CD4-positive, CD25-positive, alpha-beta regulatory T cell (primary cell): ENCODE measurements at regions not wholly inside any gene's neighbourhood (a gene's known extent, or its start where the extent isn't known, plus 50 kb on each side); places are given as distances from the start of the nearest gene placed in this dataset.

Experiments
- ATAC-seq, 2 donors: fragments of 150-1000 bp; cut with Tn5 transposase; one replicate each; pipeline ENCODE4 v1.10.0; 2021; ENCODE audit warnings: low read depth in 2 of 2, moderate number of reproducible peaks in 2 of 2, moderate library complexity in 1 of 2
- DNase-seq, 3 donors: peaks; one replicate each; pipeline versions ENCODE4 v3.0.0 to v3.0.0-alpha.2; 2012 to 2022; ENCODE audit warnings: mixed read lengths in 1 of 3
- H3K27ac ChIP-seq: one replicate; pipeline ENCODE4 v1.7.0; 2013; ENCODE audit warnings: mild to moderate bottlenecking, low read length; ENCODE audit not compliant: insufficient read depth, poor library complexity, severe bottlenecking
- H3K27me3 ChIP-seq: one replicate; pipeline ENCODE4 v1.7.0; 2013; ENCODE audit warnings: low read length; ENCODE audit not compliant: control insufficient read depth, insufficient read depth
- H3K36me3 ChIP-seq: one replicate; pipeline ENCODE4 v1.7.0; 2013; ENCODE audit warnings: mild to moderate bottlenecking, low read length, moderate library complexity; ENCODE audit not compliant: control insufficient read depth, insufficient read depth
- H3K4me1 ChIP-seq: 2 replicates; pipeline ENCODE4 v1.7.0; 2013; ENCODE audit warnings: mild to moderate bottlenecking, low read length; ENCODE audit not compliant: insufficient read depth, control insufficient read depth, poor library complexity, severe bottlenecking
- H3K4me3 ChIP-seq: one replicate; pipeline ENCODE4 v1.7.0; 2013; ENCODE audit warnings: low read depth, mild to moderate bottlenecking, low read length, moderate library complexity
- H3K9me3 ChIP-seq, 2 experiments: 1 replicate in 1 of 2; 2 replicates in 1 of 2; pipeline ENCODE4 v1.7.0; 2013; ENCODE audit warnings: low read length in 2 of 2, mild to moderate bottlenecking in 1 of 2, moderate library complexity in 1 of 2; ENCODE audit not compliant: control insufficient read depth in 2 of 2
- H3K27ac Mint-ChIP-seq, 3 donors: one replicate each; pipeline ENCODE4 v1.8.0; 2020 to 2022; ENCODE audit warnings: mild to moderate bottlenecking in 3 of 3, mixed read lengths in 3 of 3, moderate library complexity in 2 of 3
- H3K27me3 Mint-ChIP-seq: one replicate; pipeline ENCODE4 v1.8.0; 2022; ENCODE audit warnings: mild to moderate bottlenecking, mixed read lengths
- H3K36me3 Mint-ChIP-seq: one replicate; pipeline ENCODE4 v1.8.0; 2020; ENCODE audit warnings: mixed read lengths
- H3K4me1 Mint-ChIP-seq, 4 donors: one replicate each; pipeline ENCODE4 v1.8.0; 2020 to 2022; ENCODE audit warnings: mixed read lengths in 4 of 4, mild to moderate bottlenecking in 1 of 4
- H3K4me3 Mint-ChIP-seq, 4 donors: one replicate each; pipeline ENCODE4 v1.8.0; 2020 to 2022; ENCODE audit warnings: mild to moderate bottlenecking in 4 of 4, mixed read lengths in 4 of 4, moderate library complexity in 3 of 4
- H3K9me3 Mint-ChIP-seq, 7 donors: one replicate each; pipeline ENCODE4 v1.8.0; 2020 to 2022; ENCODE audit warnings: mixed read lengths in 7 of 7, mild to moderate bottlenecking in 3 of 7, moderate library complexity in 2 of 7

DNA sequence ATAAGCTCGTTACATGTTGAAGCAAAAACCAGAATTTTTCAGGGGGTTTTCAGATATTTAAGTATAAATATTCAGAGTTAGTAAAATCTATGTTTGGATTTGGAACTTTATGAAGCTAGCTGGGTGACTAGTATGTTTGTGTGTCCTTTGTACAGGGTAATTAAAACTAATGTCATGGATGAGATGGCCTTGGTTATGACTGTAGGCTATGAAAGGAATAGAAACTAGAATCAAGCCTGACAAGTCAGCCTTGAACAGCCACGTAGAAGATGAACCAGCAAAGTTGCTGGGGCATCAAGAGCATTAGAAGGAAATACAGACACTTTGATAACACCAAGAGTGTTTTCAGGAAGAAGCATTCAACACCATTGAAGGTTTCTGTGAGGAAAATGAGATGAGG lies 825.1 kb upstream of the CNTNAP5 start:
- Histone ChIP-seq H3K36me3 (no peaks in the 10 kb centered on the region), H3K9me3 (no peaks in the 10 kb centered on the region), H3K4me1 (no peaks in the 10 kb centered on the region), H3K27ac (no peak overlapping the region), H3K4me3 (no peak overlapping the region), H3K27me3 (no peaks in the 10 kb centered on the region)
- Mint-ChIP-seq H3K27me3 (no peaks in the 10 kb centered on the region), H3K36me3 (no peaks in the 10 kb centered on the region), H3K4me3 (peak overlapping the region in 1 of 4 donors; percentile 38), H3K4me1 (no peaks in the 10 kb centered on the region), H3K9me3 (peaks cover 0 to 22% (median 9%) of the 10 kb centered on the region in 7 donors), H3K27ac (no peak overlapping the region)
- DNase-seq, result no peak
- no peak for ATAC-seq

DNA sequence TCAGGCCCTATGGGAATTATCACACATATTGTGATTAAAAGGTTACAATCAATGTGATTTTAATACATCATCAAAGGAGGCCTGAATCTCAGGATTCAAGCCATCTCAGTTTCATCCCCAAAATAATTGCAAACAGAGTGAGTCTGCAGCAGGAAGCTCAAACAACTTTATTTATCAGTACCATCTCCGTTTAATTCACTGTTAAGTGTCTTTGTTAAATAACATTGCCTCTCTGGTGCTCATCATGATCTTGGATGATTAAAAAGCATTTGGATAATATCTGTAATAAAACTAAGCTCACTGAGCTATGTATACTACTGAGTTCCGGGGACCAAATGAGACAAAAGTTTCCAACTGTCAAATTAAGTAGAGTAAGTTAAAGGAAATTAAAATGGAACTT lies 817.8 kb upstream of the CNTNAP5 start:
- Histone ChIP-seq H3K27ac (no peak overlapping the region), H3K27me3 (no peaks in the 10 kb centered on the region), H3K4me3 (no peak overlapping the region), H3K36me3 (no peaks in the 10 kb centered on the region), H3K9me3 (peaks cover 0 to 7% of the 10 kb centered on the region in 2 experiments), H3K4me1 (no peaks in the 10 kb centered on the region)
- Mint-ChIP-seq H3K27me3 (no peaks in the 10 kb centered on the region), H3K4me3 (no peak overlapping the region), H3K9me3 (peaks cover 0 to 10% (median 3%) of the 10 kb centered on the region in 7 donors), H3K27ac (no peak overlapping the region), H3K36me3 (no peaks in the 10 kb centered on the region), H3K4me1 (no peaks in the 10 kb centered on the region)
- no peak for DNase-seq
- ATAC-seq, result no peak

DNA sequence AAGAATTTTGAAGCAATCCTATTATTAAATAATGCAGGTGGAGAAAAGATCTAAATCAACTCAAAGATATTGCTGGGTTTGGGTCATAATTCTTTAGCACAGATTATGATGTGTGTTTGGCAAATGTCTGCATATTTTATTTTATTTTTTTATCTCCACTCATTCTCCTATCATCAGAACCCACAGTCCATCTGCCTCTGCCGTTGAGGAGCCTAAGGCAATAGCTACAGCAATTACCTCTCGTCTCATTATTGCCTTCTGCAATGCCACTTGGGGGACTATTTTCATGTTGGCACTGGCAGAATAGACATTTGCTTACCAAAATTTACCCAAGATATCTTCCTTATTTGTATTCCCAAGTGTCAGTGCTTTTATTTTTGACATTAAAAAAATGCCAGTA lies 815.9 kb upstream of the CNTNAP5 start:
- Histone ChIP-seq H3K36me3 (no peaks in the 10 kb centered on the region), H3K27ac (no peak overlapping the region), H3K4me1 (no peaks in the 10 kb centered on the region), H3K9me3 (peaks cover 0 to 7% of the 10 kb centered on the region in 2 experiments), H3K27me3 (no peaks in the 10 kb centered on the region), H3K4me3 (no peak overlapping the region)
- Mint-ChIP-seq H3K4me1 (no peaks in the 10 kb centered on the region), H3K27ac (no peak overlapping the region), H3K4me3 (no peak overlapping the region), H3K36me3 (no peaks in the 10 kb centered on the region), H3K27me3 (no peaks in the 10 kb centered on the region), H3K9me3 (peaks cover 0 to 10% (median 3%) of the 10 kb centered on the region in 7 donors)
- DNase-seq (no peak), ATAC-seq (no peak)

DNA sequence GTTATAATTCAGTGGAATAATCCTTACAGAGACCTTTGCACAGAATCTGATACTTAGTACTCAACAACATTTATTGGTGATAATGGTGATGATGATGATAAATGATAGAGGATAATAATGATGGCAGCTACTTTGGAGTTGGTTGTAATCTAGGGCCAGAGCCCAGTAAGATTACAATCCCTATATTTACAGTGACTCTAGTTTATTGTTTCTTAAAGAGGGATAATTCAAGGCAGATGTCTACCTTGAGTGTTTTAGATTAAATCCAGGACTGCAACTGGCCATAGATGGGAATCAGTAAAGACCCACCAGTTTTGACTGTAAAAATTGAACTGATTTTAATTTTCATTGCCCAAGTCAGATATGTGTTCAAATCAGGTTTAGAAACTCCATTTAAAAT lies 813.9 kb upstream of the CNTNAP5 start:
- Mint-ChIP-seq H3K27me3 (no peaks in the 10 kb centered on the region), H3K9me3 (peaks cover 0 to 10% (median 4%) of the 10 kb centered on the region in 7 donors), H3K4me1 (no peaks in the 10 kb centered on the region), H3K27ac (no peak overlapping the region), H3K36me3 (no peaks in the 10 kb centered on the region), H3K4me3 (no peak overlapping the region)
- no peaks in the 10 kb centered on the region for H3K9me3 ChIP-seq
- no peaks in the 10 kb centered on the region for H3K27me3 ChIP-seq
- ATAC-seq (no peak), DNase-seq (no peak)
- no peaks in the 10 kb centered on the region for H3K4me1 ChIP-seq
- H3K27ac ChIP-seq, result no peak overlapping the region
- H3K36me3 ChIP-seq, result no peaks in the 10 kb centered on the region
- no peak overlapping the region for H3K4me3 ChIP-seq

DNA sequence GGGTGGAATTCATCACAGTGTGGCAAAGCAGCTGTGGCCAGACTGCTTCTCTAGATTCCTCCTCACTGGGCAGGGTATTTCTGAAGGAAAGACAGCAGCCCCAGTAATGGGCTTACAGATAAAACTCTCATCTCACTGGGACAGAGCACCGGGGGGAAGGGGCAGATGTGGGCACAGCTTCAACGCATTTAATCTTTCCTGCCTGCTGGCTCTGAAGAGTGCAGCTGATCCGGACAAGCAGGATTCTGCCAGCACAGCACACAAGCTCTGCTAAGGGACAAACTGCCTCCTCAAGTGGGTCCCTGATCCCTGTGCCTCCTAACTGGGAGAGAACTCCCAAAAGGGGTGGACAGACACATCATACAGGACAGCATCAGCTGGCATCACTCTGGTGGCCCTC lies 779.9 kb upstream of the CNTNAP5 start:
- H3K4me3 ChIP-seq, result no peak overlapping the region
- no peaks in the 10 kb centered on the region for H3K36me3 ChIP-seq
- Mint-ChIP-seq H3K4me1 (no peaks in the 10 kb centered on the region), H3K27ac (no peak overlapping the region), H3K27me3 (no peaks in the 10 kb centered on the region), H3K4me3 (no peak overlapping the region), H3K9me3 (peaks cover 4 to 26% (median 10%) of the 10 kb centered on the region in 7 donors), H3K36me3 (no peaks in the 10 kb centered on the region)
- no peak for ATAC-seq
- no peaks in the 10 kb centered on the region for H3K4me1 ChIP-seq
- no peak overlapping the region for H3K27ac ChIP-seq
- H3K9me3 ChIP-seq, result peaks cover 2 to 4% of the 10 kb centered on the region in 2 experiments
- DNase-seq, result no peak
- H3K27me3 ChIP-seq, result no peaks in the 10 kb centered on the region

DNA sequence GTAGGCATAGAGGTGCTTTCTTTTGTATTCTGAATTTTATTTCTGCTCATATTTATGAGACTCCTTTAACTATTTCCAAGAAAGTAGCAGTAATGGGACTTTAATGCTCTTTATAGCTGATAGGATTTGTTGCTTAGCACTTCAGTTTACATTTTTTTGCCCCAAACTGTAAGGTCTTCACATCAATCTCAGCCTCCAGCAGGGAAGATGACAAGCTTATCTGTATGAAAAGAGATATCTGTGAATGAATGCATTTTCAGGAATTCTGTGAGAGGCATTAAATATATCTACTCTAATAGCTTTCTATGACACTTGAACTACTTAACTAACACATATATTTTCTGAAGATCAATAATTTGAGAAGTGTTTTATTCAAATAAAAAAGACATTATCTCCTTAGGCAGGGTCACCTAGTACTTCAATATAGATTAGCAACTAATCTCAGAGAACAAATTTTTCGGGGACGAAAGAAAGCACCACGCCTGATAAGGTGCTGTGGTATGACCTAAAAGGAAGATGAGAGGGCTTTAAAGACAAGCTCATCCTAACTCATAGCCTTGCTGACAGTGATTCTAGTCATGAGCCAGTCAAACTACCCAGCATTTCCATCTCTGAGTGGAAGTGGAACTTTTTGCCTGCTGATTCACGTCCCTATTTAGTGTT lies 766.1 kb upstream of the CNTNAP5 start:
- Mint-ChIP-seq H3K27me3 (no peaks in the 10 kb centered on the region), H3K9me3 (peaks cover 0 to 15% (median 6%) of the 10 kb centered on the region in 7 donors), H3K4me1 (no peaks in the 10 kb centered on the region), H3K27ac (no peak overlapping the region), H3K36me3 (no peaks in the 10 kb centered on the region), H3K4me3 (no peak overlapping the region)
- H3K36me3 ChIP-seq, result no peaks in the 10 kb centered on the region
- ATAC-seq, result no peak
- no peak overlapping the region for H3K4me3 ChIP-seq
- no peaks in the 10 kb centered on the region for H3K27me3 ChIP-seq
- no peaks in the 10 kb centered on the region for H3K4me1 ChIP-seq
- no peak overlapping the region for H3K27ac ChIP-seq
- peaks cover 0 to 3% of the 10 kb centered on the region in 2 experiments for H3K9me3 ChIP-seq
- DNase-seq, result no peak

DNA sequence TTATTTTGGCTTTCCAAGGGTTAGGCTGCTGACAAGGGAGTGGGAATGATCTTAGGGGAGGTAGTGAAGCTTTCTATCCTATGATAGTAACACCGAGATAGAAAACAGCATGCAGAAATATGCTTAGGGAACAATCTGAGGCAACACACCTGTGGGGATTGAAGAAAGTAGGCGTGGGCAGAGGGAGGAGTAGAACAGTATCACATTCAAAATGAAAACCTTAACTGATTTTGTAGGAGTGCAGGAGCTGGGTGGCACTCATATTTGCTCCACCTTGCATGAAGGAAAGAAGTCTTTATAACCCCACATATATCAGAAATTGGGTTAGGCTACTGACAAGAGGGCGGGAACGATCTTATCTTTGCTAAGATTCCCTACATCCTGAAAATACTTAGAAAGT lies 762.2 kb upstream of the CNTNAP5 start:
- Histone ChIP-seq H3K27me3 (no peaks in the 10 kb centered on the region), H3K36me3 (no peaks in the 10 kb centered on the region), H3K27ac (no peak overlapping the region), H3K4me3 (no peak overlapping the region), H3K9me3 (peaks cover 0 to 2% of the 10 kb centered on the region in 2 experiments), H3K4me1 (no peaks in the 10 kb centered on the region)
- H3K27ac Mint-ChIP-seq, result no peak overlapping the region
- ATAC-seq (no peak), DNase-seq (no peak)
- no peaks in the 10 kb centered on the region for H3K27me3 Mint-ChIP-seq
- peaks cover 0 to 16% (median 5%) of the 10 kb centered on the region in 7 donors for H3K9me3 Mint-ChIP-seq
- H3K36me3 Mint-ChIP-seq, result no peaks in the 10 kb centered on the region
- H3K4me3 Mint-ChIP-seq, result no peak overlapping the region
- no peaks in the 10 kb centered on the region for H3K4me1 Mint-ChIP-seq

DNA sequence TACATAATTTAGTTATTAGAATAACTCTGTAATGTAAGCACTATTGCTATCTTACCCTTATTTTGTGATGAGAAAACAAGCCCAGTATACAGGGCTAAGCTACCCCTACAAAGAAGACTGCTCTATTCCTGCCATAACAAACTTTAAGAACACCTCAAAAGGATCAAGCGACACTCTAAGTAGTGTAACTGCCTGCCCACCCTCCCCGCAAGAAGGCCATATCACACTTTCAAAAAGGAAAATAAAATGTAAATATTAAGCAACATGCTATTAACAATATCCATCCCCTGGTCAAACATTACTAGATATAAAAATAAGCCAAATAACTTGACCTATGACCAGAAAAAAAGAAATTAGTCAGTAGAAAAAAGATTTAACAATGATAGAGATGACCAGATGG lies 741.7 kb upstream of the CNTNAP5 start:
- Mint-ChIP-seq H3K27ac (no peak overlapping the region), H3K4me1 (no peaks in the 10 kb centered on the region), H3K4me3 (no peak overlapping the region), H3K36me3 (no peaks in the 10 kb centered on the region), H3K9me3 (peaks cover 0 to 22% (median 5%) of the 10 kb centered on the region in 7 donors), H3K27me3 (no peaks in the 10 kb centered on the region)
- Histone ChIP-seq H3K4me3 (no peak overlapping the region), H3K27ac (no peak overlapping the region), H3K9me3 (peaks cover 0 to 7% of the 10 kb centered on the region in 2 experiments), H3K36me3 (no peaks in the 10 kb centered on the region), H3K27me3 (no peaks in the 10 kb centered on the region), H3K4me1 (no peaks in the 10 kb centered on the region)
- ATAC-seq (no peak), DNase-seq (no peak)
